H1 (cell line): ENCODE measurements at regions not wholly inside any gene's neighbourhood (a gene's known extent, or its start where the extent isn't known, plus 50 kb on each side); places are given as distances from the start of the nearest gene placed in this dataset.

ENCODE experiments used
- CTCF ChIA-PET: fragments of 300-600 bp; sonication (Branson Sonifier 250); formaldehyde crosslinking; loops from one replicate; lab custom pipeline; 2021; ENCODE audit not compliant: partially characterized antibody; lab: Charles Lee
- POLR2A ChIA-PET: fragments of 300-600 bp; sonication (Branson Sonifier 250); formaldehyde crosslinking; loops from one replicate; lab custom pipeline; 2021; ENCODE audit warnings: inconsistent platforms; ENCODE audit not compliant: partially characterized antibody; lab: Charles Lee
- DNase-seq, 2 experiments: peaks; one replicate each; pipeline versions ENCODE4 v3.0.0 to v3.0.0-alpha.2; 2010 to 2022; ENCODE audit warnings: low spot score in 2 of 2, low read depth in 1 of 2, mixed read lengths in 1 of 2
- FAIRE-seq: peaks from 2 replicates; lab custom pipeline; 2011; peaks lifted over from hg19 to GRCh38; lab: Jason Lieb, UNC
- H2AFZ ChIP-seq: 2 replicates; pipeline ENCODE4 v1.8.1; 2012; ENCODE audit warnings: low read length, inconsistent platforms
- H2AK5ac ChIP-seq: 2 replicates; pipeline ENCODE4 v1.6.1; 2013; ENCODE audit warnings: low read depth, low read length
- H2BK120ac ChIP-seq: replicated peaks from 2 replicates; pipeline ENCODE3; 2013; ENCODE audit warnings: low read depth, low read length, inconsistent platforms
- H2BK12ac ChIP-seq: 2 replicates; pipeline ENCODE4 v1.6.1; 2013; ENCODE audit warnings: low read depth, low read length
- H2BK15ac ChIP-seq: 2 replicates; pipeline ENCODE4 v1.6.1; 2013; ENCODE audit warnings: low read length
- H2BK20ac ChIP-seq: 2 replicates; pipeline ENCODE4 v1.6.1; 2013; ENCODE audit warnings: low read length
- H2BK5ac ChIP-seq: 2 replicates; pipeline ENCODE4 v1.6.1; 2013; ENCODE audit warnings: low read depth, low read length
- H3K14ac ChIP-seq: 2 replicates; pipeline ENCODE4 v1.6.1; 2013; ENCODE audit warnings: inconsistent platforms; ENCODE audit not compliant: insufficient read length
- H3K18ac ChIP-seq: 2 replicates; pipeline ENCODE4 v1.6.1; 2013; ENCODE audit warnings: low read length; ENCODE audit errors: extremely low read depth
- H3K23ac ChIP-seq: 2 replicates; pipeline ENCODE4 v1.6.1; 2013; ENCODE audit warnings: inconsistent platforms; ENCODE audit not compliant: insufficient read length
- H3K23me2 ChIP-seq: 2 replicates; pipeline ENCODE4 v1.6.1; 2013; ENCODE audit warnings: low read depth, low read length
- H3K27ac ChIP-seq: 2 replicates; pipeline ENCODE4 v1.6.1; 2011; ENCODE audit warnings: low read depth, low read length, inconsistent platforms
- H3K27me3 ChIP-seq, 4 experiments: replicated peaks in 1 of 4; 1 replicate in 1 of 4; 2 replicates in 3 of 4; pipeline versions ENCODE4 v1.6.1 to v1.8.1; 2011 to 2013; ENCODE audit warnings: low read length in 3 of 4, mild to moderate bottlenecking in 3 of 4, inconsistent platforms in 2 of 4, mixed read lengths in 2 of 4, moderate library complexity in 1 of 4; ENCODE audit not compliant: control insufficient read depth in 3 of 4, insufficient read depth in 3 of 4; ENCODE audit errors: extremely low read depth in 1 of 4
- H3K36me3 ChIP-seq, 4 experiments: 2 replicates each; pipeline versions ENCODE4 v1.6.1 to v1.8.1; 2011 to 2013; ENCODE audit warnings: mild to moderate bottlenecking in 4 of 4, low read length in 3 of 4, moderate library complexity in 2 of 4, control low read depth in 1 of 4, inconsistent platforms in 1 of 4; ENCODE audit not compliant: insufficient read depth in 4 of 4, control insufficient read depth in 2 of 4
- H3K4ac ChIP-seq: replicated peaks from 2 replicates; pipeline ENCODE3; 2013; ENCODE audit warnings: low read length, low read depth, mixed read lengths, inconsistent platforms; ENCODE audit not compliant: insufficient read length
- H3K4me1 ChIP-seq, 4 experiments: replicated peaks in 1 of 4; 1 replicate in 1 of 4; 2 replicates in 3 of 4; pipeline versions ENCODE4 v1.6.1 to v1.8.1; 2011 to 2013; ENCODE audit warnings: low read length in 3 of 4, inconsistent platforms in 2 of 4, mixed read lengths in 1 of 4; ENCODE audit not compliant: insufficient read depth in 4 of 4, control insufficient read depth in 3 of 4
- H3K4me2 ChIP-seq, 2 experiments: 2 replicates each; pipeline versions ENCODE4 v1.6.1 to v1.8.1; 2011 to 2013; ENCODE audit warnings: low read depth in 2 of 2, low read length in 2 of 2, control low read depth in 1 of 2, inconsistent platforms in 1 of 2, mild to moderate bottlenecking in 1 of 2; ENCODE audit not compliant: insufficient read depth in 1 of 2
- H3K4me3 ChIP-seq, 4 experiments: fragments of 200-600, 300-600 bp in 1 of 4; sonication (generic), shearing (Covaris generic), sonication (Bioruptor Twin) in 1 of 4; 2 replicates each; pipeline versions ENCODE4 v1.5.1 to v1.8.1; 2011 to 2016; ENCODE audit warnings: low read length in 4 of 4, low read depth in 3 of 4, control low read depth in 2 of 4, inconsistent platforms in 2 of 4, mild to moderate bottlenecking in 2 of 4, mixed read lengths in 1 of 4, moderate library complexity in 1 of 4; ENCODE audit not compliant: insufficient read depth in 2 of 4; ENCODE audit errors: extremely low read depth in 1 of 4
- H3K56ac ChIP-seq: replicated peaks from 2 replicates; pipeline ENCODE3; 2013; ENCODE audit warnings: low read depth, mild to moderate bottlenecking, mixed read lengths, low read length, inconsistent platforms; ENCODE audit not compliant: insufficient read length
- H3K79me1 ChIP-seq: 2 replicates; pipeline ENCODE4 v1.6.1; 2013; ENCODE audit warnings: low read depth, low read length, control low read depth
- H3K79me2 ChIP-seq, 2 experiments: 2 replicates each; pipeline versions ENCODE4 v1.6.1 to v1.8.1; 2012 to 2013; ENCODE audit warnings: low read length in 2 of 2, mild to moderate bottlenecking in 2 of 2, inconsistent platforms in 1 of 2; ENCODE audit not compliant: insufficient read depth in 2 of 2, control insufficient read depth in 1 of 2
- H3K9ac ChIP-seq, 4 experiments: replicated peaks in 1 of 4; 1 replicate in 1 of 4; 2 replicates in 3 of 4; pipeline versions ENCODE4 v1.6.1 to v1.8.1; 2011 to 2013; ENCODE audit warnings: low read depth in 3 of 4, low read length in 3 of 4, control low read depth in 2 of 4, mild to moderate bottlenecking in 2 of 4, moderate library complexity in 2 of 4, inconsistent platforms in 1 of 4; ENCODE audit errors: extremely low read depth in 1 of 4
- H3K9me3 ChIP-seq, 2 experiments: 2 replicates each; pipeline versions ENCODE4 v1.6.1 to v1.8.1; 2012 to 2013; ENCODE audit warnings: mild to moderate bottlenecking in 2 of 2, moderate library complexity in 2 of 2, control low read depth in 1 of 2, inconsistent platforms in 1 of 2, low read depth in 1 of 2, low read length in 1 of 2, mixed read lengths in 1 of 2; ENCODE audit not compliant: insufficient read depth in 2 of 2
- H4K20me1 ChIP-seq, 2 experiments: replicated peaks in 1 of 2; 2 replicates each; pipeline versions ENCODE3 to v1.8.1; 2011 to 2013; ENCODE audit warnings: inconsistent platforms in 2 of 2, low read length in 2 of 2, mild to moderate bottlenecking in 1 of 2; ENCODE audit not compliant: insufficient read depth in 2 of 2, control insufficient read depth in 1 of 2
- H4K5ac ChIP-seq: 2 replicates; pipeline ENCODE4 v1.6.1; 2013; ENCODE audit warnings: low read length, low read depth, mixed read lengths, inconsistent platforms; ENCODE audit not compliant: insufficient read length
- H4K8ac ChIP-seq: 2 replicates; pipeline ENCODE4 v1.8.0; 2013; ENCODE audit warnings: mild to moderate bottlenecking, moderate library complexity, low read length, inconsistent platforms; ENCODE audit not compliant: insufficient read depth; ENCODE audit errors: extremely low read depth
- H4K91ac ChIP-seq: replicated peaks from 2 replicates; pipeline ENCODE3; 2013; ENCODE audit warnings: low read length, mixed read lengths, inconsistent platforms; ENCODE audit not compliant: insufficient read length
- BCL11A ChIP-seq, 2 experiments: IDR thresholded peaks; one replicate each; pipeline ENCODE4 v1.6.1; 2011; ENCODE audit warnings: low read depth in 2 of 2, low read length in 2 of 2, mild to moderate bottlenecking in 2 of 2
- CTBP2 ChIP-seq: IDR thresholded peaks from 2 replicates; pipeline ENCODE4 v1.7.0; 2011; ENCODE audit warnings: borderline replicate concordance, mild to moderate bottlenecking, moderate library complexity, mixed read lengths, low read length; ENCODE audit not compliant: insufficient read depth, insufficient read length
- HDAC2 ChIP-seq, 2 experiments: fragments of 300-600 bp in 1 of 2; sonication (generic) in 1 of 2; IDR thresholded peaks; 2 replicates each; pipeline ENCODE4 v1.6.1; 2011 to 2012; ENCODE audit warnings: low read depth in 2 of 2, low read length in 2 of 2, mild to moderate bottlenecking in 2 of 2, moderate library complexity in 2 of 2, borderline replicate concordance in 1 of 2, inconsistent platforms in 1 of 2
- JUN ChIP-seq: IDR thresholded peaks from 2 replicates; pipeline ENCODE4 v1.6.1; 2011; ENCODE audit warnings: low read depth, mild to moderate bottlenecking, improper control_type of control experiment, low read length
- MAFK ChIP-seq: IDR thresholded peaks from 2 replicates; pipeline ENCODE4 v1.6.1; 2012; ENCODE audit warnings: low read depth, mild to moderate bottlenecking, improper control_type of control experiment, low read length
- RBBP5 ChIP-seq: IDR thresholded peaks from 2 replicates; pipeline ENCODE4 v1.7.1; 2012; ENCODE audit warnings: low read depth, mild to moderate bottlenecking, inconsistent platforms, low read length, moderate library complexity, borderline replicate concordance
- RFX5 ChIP-seq: IDR thresholded peaks from 2 replicates; pipeline ENCODE4 v1.6.1; 2011; ENCODE audit warnings: low read depth, low read length, improper control_type of control experiment, borderline replicate concordance
- WGBS, 2 experiments: shearing (Covaris generic) in 1 of 2; methylation state at CpG; one replicate each; pipeline versions ENCODE4 v1.1.6 to v1.1.7; 2013 to 2015; ENCODE audit warnings: low lambda C conversion rate in 2 of 2, mixed read lengths in 2 of 2, inconsistent platforms in 1 of 2, low coverage in 1 of 2, missing lambda C conversion rate in 1 of 2; ENCODE audit not compliant: insufficient replicate concordance in 2 of 2, insufficient coverage in 1 of 2, insufficient read length in 1 of 2; ENCODE audit errors: extremely low coverage in 1 of 2, missing lambda C conversion rate in 1 of 2; 5-methylcytosine and 5-hydroxymethylcytosine counted together

GRCh38 chr11:15905366-15906104 is 450.8 kb downstream of the SOX6 start:
- Histone ChIP-seq H3K4me1 (no peaks in the 10 kb centered on the region; a peak in 1 of 7 replicates), H3K9ac (no peak overlapping the region), H4K20me1 (peaks cover 0 to 9% of the 10 kb centered on the region in 2 experiments), H3K36me3 (no peaks in the 10 kb centered on the region), H3K23me2 (peaks cover 11% of the 10 kb centered on the region; the same call in 1 of the 2 replicates), H2BK15ac (no peak overlapping the region), H3K18ac (no peak overlapping the region), H2BK120ac (no peak overlapping the region), H4K5ac (no peak overlapping the region), H2BK12ac (no peak overlapping the region), H3K4me3 (no peak overlapping the region), H3K56ac (no peak overlapping the region), H3K27ac (no peak overlapping the region), H2AK5ac (no peak overlapping the region), H2BK5ac (no peak overlapping the region), H3K23ac (no peak overlapping the region), H4K8ac (no peak overlapping the region), H3K27me3 (no peaks in the 10 kb centered on the region), H3K79me2 (no peaks in the 10 kb centered on the region), H3K4me2 (no peak overlapping the region), H3K79me1 (no peaks in the 10 kb centered on the region; the same call in 1 of the 2 replicates)
- CTCF ChIA-PET = interaction anchor here (0.6 to 2.4 kb wide), 10 partner anchors 8 to 578 kb away, joined by 3 to 11 read pairs (median 4); no protein-coding TSS in a partner anchor
- DNase-seq = no peak
- POLR2A ChIA-PET = no interaction called here
- 89% methylated on average over 15 of the region's 21 CpGs; no CpG with 5 or more reads in 1 of the 2 experiments for WGBS, 2 experiments
- TF ChIP-seq BCL11A (IDR thresholded peaks at IDR 0.05; ENCODE audit: low read depth in 2 of 2, low read length in 2 of 2) (no peak), RBBP5 (no peak), MAFK (no peak), CTBP2 (no peak), HDAC2 (IDR thresholded peaks at IDR 0.05; ENCODE audit: borderline replicate concordance in 1 of 2, low read depth in 2 of 2, low read length in 2 of 2) (no peak), RFX5 (no peak), JUN (no peak)
- TF ChIP-seq, all 59 proteins: peak for 0
- no peak for FAIRE-seq
- no peak overlapping the region for H2AFZ ChIP-seq
- no peak overlapping the region for H3K14ac ChIP-seq
- H4K91ac ChIP-seq = no peak overlapping the region
- no peak overlapping the region for H2BK20ac ChIP-seq
- H3K4ac ChIP-seq = no peak overlapping the region
- no peaks in the 10 kb centered on the region for H3K9me3 ChIP-seq
